Mesothelial cell of epicardium (in vitro differentiated cells): ENCODE measurements at regions not wholly inside any gene's neighbourhood (a gene's known extent, or its start where the extent isn't known, plus 50 kb on each side); places are given as distances from the start of the nearest gene placed in this dataset.

ENCODE experiments used
- DNase-seq, 2 experiments: peaks; one replicate each; pipeline ENCODE4 v3.0.0; 2021; ENCODE audit warnings: low spot score in 2 of 2; ENCODE audit not compliant: unreplicated experiment in 2 of 2
- H3K27ac Mint-ChIP-seq: 2 replicates; pipeline ENCODE4 v1.8.0; 2021; ENCODE audit warnings: mixed read lengths
- H3K27me3 Mint-ChIP-seq: 2 replicates; pipeline ENCODE4 v1.8.0; 2021; ENCODE audit warnings: low read depth, mixed read lengths
- H3K36me3 Mint-ChIP-seq: 2 replicates; pipeline ENCODE4 v1.8.0; 2021; ENCODE audit warnings: mixed read lengths
- H3K4me1 Mint-ChIP-seq: 2 replicates; pipeline ENCODE4 v1.8.0; 2021; ENCODE audit warnings: mixed read lengths
- H3K4me3 Mint-ChIP-seq: 2 replicates; pipeline ENCODE4 v1.8.0; 2021; ENCODE audit warnings: mild to moderate bottlenecking, moderate library complexity, mixed read lengths
- H3K9me3 Mint-ChIP-seq: 2 replicates; pipeline ENCODE4 v1.8.0; 2021; ENCODE audit warnings: mixed read lengths
- TF ChIP-seq, protein P1 (sequence below): fragments of 200-600 bp; sonication (generic); IDR thresholded peaks from one replicate; pipeline ENCODE4 v1.5.0; 2021; ENCODE audit warnings: antibody characterized with exemption; ENCODE audit not compliant: unreplicated experiment

DNA sequence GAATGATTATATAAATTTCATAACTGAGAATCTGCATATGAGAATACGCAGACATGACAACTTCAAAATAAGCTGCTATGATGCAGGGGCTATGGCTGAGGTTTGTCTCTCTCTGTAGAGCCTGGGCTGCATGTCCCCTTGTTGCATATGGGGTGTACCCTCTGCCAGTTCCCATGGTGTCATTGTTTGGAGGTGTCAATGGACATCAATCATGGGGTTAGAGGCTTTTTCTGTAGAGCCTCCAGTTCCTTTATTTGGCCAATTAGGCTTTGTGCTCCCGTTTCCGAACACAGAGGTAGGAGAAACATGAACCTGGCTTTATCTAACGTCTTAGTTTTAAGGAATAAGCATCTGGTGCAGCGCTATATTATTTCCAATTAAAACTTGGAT is 77.3 kb upstream of the RARB start:
- Mint-ChIP-seq H3K27ac (no peak overlapping the region), H3K4me1 (peaks cover 51% of the 10 kb centered on the region)

DNA sequence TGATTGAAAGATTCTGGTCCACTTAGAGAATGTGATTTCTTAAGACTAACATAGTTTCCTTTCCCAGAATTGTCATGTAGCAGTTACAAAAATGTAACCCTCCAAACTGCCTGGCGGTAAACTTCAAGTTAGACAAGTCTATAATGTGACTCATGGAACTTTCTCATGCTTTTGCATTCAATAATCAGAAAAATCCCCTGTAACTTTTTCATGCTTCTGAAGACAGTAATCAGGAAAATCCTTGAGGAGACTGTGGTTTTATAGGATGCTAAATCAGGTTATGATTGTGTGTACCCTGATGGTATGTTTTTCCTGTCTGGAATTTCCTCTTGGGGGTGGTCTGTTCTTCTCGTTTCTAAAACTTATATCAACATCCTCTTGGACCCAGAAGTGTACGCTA is 74.0 kb upstream of the RARB start:
- peak overlapping the region; percentile 94 for H3K27ac Mint-ChIP-seq
- no peak overlapping the region for H3K4me3 Mint-ChIP-seq
- TF ChIP-seq, protein P1, sequence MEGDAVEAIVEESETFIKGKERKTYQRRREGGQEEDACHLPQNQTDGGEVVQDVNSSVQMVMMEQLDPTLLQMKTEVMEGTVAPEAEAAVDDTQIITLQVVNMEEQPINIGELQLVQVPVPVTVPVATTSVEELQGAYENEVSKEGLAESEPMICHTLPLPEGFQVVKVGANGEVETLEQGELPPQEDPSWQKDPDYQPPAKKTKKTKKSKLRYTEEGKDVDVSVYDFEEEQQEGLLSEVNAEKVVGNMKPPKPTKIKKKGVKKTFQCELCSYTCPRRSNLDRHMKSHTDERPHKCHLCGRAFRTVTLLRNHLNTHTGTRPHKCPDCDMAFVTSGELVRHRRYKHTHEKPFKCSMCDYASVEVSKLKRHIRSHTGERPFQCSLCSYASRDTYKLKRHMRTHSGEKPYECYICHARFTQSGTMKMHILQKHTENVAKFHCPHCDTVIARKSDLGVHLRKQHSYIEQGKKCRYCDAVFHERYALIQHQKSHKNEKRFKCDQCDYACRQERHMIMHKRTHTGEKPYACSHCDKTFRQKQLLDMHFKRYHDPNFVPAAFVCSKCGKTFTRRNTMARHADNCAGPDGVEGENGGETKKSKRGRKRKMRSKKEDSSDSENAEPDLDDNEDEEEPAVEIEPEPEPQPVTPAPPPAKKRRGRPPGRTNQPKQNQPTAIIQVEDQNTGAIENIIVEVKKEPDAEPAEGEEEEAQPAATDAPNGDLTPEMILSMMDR = no peak
- peaks cover 17% of the 10 kb centered on the region for H3K9me3 Mint-ChIP-seq
- H3K36me3 Mint-ChIP-seq = peaks cover 19% of the 10 kb centered on the region
- no peak for DNase-seq
- no peaks in the 10 kb centered on the region for H3K27me3 Mint-ChIP-seq
- peaks cover 40% of the 10 kb centered on the region for H3K4me1 Mint-ChIP-seq

More for the DNA sequence above, 77.3 kb upstream of the RARB start:
- Mint-ChIP-seq H3K4me3 (no peak overlapping the region), H3K36me3 (no peaks in the 10 kb centered on the region), H3K27me3 (no peaks in the 10 kb centered on the region), H3K9me3 (no peaks in the 10 kb centered on the region)
- no peak for DNase-seq
- TF ChIP-seq, protein P1 = no peak

GRCh38 chr3:25355034-25355885 is 72.8 kb upstream of the RARB start:
- H3K27me3 Mint-ChIP-seq = no peaks in the 10 kb centered on the region
- no peak for DNase-seq
- TF ChIP-seq, protein P1 = no peak
- H3K9me3 Mint-ChIP-seq = peaks cover 26% of the 10 kb centered on the region
- peaks cover 27% of the 10 kb centered on the region for H3K36me3 Mint-ChIP-seq
- peaks cover 37% of the 10 kb centered on the region for H3K4me1 Mint-ChIP-seq
- H3K27ac Mint-ChIP-seq = peak overlapping the region; percentile 94
- H3K4me3 Mint-ChIP-seq = peak overlapping the region; percentile 39

DNA sequence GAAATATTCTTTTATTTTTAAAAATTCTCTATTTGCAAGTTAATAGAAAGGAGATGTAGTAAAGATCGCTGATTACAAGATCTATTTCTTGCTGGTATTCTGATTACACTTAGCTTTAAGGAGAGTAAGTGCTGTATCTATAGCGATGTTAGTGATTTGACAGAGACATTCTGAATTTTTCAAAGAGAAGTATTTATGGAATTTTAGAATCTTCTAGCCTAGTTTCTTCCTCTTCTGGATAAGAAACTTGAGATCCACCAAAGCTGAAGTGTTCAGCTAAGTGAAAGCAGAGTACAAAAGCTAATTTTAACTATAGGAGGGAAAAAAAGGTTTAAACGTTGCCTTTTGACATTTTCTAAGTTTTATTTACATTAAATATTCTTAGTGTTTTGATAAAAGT is 72.1 kb upstream of the RARB start:
- TF ChIP-seq, protein P1 = no peak
- Mint-ChIP-seq H3K4me3 (no peak overlapping the region), H3K9me3 (peaks cover 30% of the 10 kb centered on the region), H3K27me3 (no peaks in the 10 kb centered on the region), H3K4me1 (peaks cover 37% of the 10 kb centered on the region), H3K36me3 (peaks cover 31% of the 10 kb centered on the region), H3K27ac (peak overlapping the region; percentile 77)
- DNase-seq = no peak

GRCh38 chr3:25362118-25362517 is 65.9 kb upstream of the RARB start:
- Mint-ChIP-seq H3K4me1 (peaks cover 16% of the 10 kb centered on the region), H3K4me3 (no peak overlapping the region), H3K27ac (no peak overlapping the region), H3K36me3 (peaks cover 31% of the 10 kb centered on the region), H3K9me3 (peaks cover 38% of the 10 kb centered on the region), H3K27me3 (no peaks in the 10 kb centered on the region)
- TF ChIP-seq, protein P1 = no peak
- DNase-seq = no peak
